Caco-2 (cell line): ENCODE measurements at regions not wholly inside any gene's neighbourhood (a gene's known extent, or its start where the extent isn't known, plus 50 kb on each side); places are given as distances from the start of the nearest gene placed in this dataset.

Experiments used
- BruUV-seq: library from RNA; stranded (reverse); fragments of 400-500 nt; replicated peaks from 2 replicates; lab custom pipeline; 2021; lab: Mats Ljungman, UMichigan
- CTCF ChIA-PET: fragments of 300-600 bp; sonication (Branson Sonifier 250); formaldehyde crosslinking; loops from one replicate; lab custom pipeline; 2022; ENCODE audit warnings: antibody characterized with exemption; lab: Charles Lee
- POLR2A ChIA-PET: fragments of 300-600 bp; sonication (Branson Sonifier 250); formaldehyde crosslinking; loops from one replicate; lab custom pipeline; 2022; ENCODE audit warnings: antibody characterized with exemption; lab: Charles Lee
- DNase-seq, 2 experiments: peaks; one replicate each; pipeline versions ENCODE4 v3.0.0 to v3.0.0-alpha.2; 2020 to 2022
- H3K27me3 ChIP-seq: replicated peaks from 2 replicates; pipeline ENCODE4 v1.6.0; 2011; ENCODE audit warnings: low read length; ENCODE audit not compliant: control insufficient read depth, insufficient read depth
- H3K36me3 ChIP-seq: 2 replicates; pipeline ENCODE4 v1.5.1; 2011; ENCODE audit warnings: low read length; ENCODE audit not compliant: control insufficient read depth, insufficient read depth
- H3K4me1 ChIP-seq: fragments of 250-450 bp; sonication (Bioruptor Pico); 2 replicates; pipeline ENCODE4 v1.5.1; 2020; ENCODE audit warnings: mild to moderate bottlenecking
- H3K4me3 ChIP-seq: 2 replicates; pipeline ENCODE4 v1.5.1; 2011; ENCODE audit warnings: low read depth, mild to moderate bottlenecking, control low read depth, low read length
- H3K9me3 ChIP-seq: fragments of 250-450 bp; sonication (Bioruptor Pico); 2 replicates; pipeline ENCODE4 v1.5.1; 2020; ENCODE audit warnings: mild to moderate bottlenecking, moderate library complexity
- H3K27ac Mint-ChIP-seq: one replicate; pipeline ENCODE4 v1.8.0; 2022; ENCODE audit warnings: mixed read lengths; ENCODE audit not compliant: unreplicated experiment
- H3K27me3 Mint-ChIP-seq: one replicate; pipeline ENCODE4 v1.8.0; 2022; ENCODE audit warnings: mixed read lengths; ENCODE audit not compliant: insufficient read depth, unreplicated experiment
- H3K36me3 Mint-ChIP-seq: one replicate; pipeline ENCODE4 v1.8.0; 2022; ENCODE audit warnings: mild to moderate bottlenecking, mixed read lengths; ENCODE audit not compliant: insufficient read depth, unreplicated experiment
- H3K4me1 Mint-ChIP-seq: one replicate; pipeline ENCODE4 v1.8.0; 2022; ENCODE audit warnings: low read depth, mixed read lengths; ENCODE audit not compliant: unreplicated experiment
- H3K4me3 Mint-ChIP-seq: one replicate; pipeline ENCODE4 v1.8.0; 2022; ENCODE audit warnings: mild to moderate bottlenecking, moderate library complexity, mixed read lengths; ENCODE audit not compliant: unreplicated experiment
- H3K9me3 Mint-ChIP-seq: one replicate; pipeline ENCODE4 v1.8.0; 2022; ENCODE audit warnings: mixed read lengths; ENCODE audit not compliant: unreplicated experiment
- CTCF ChIP-seq, 2 experiments: fragments of 200-600 bp in 1 of 2; IDR thresholded peaks; 1 replicate in 1 of 2; 2 replicates in 1 of 2; pipeline versions ENCODE4 v1.5.1 to v1.8.0; 2011 to 2022; ENCODE audit warnings: antibody characterized with exemption in 1 of 2, control low read depth in 1 of 2, inconsistent platforms in 1 of 2, low read depth in 1 of 2, low read length in 1 of 2, mild to moderate bottlenecking in 1 of 2, moderate library complexity in 1 of 2; ENCODE audit not compliant: insufficient read depth in 1 of 2, severe bottlenecking in 1 of 2, unreplicated experiment in 1 of 2
- intact Hi-C: fragments of 100-400 bp; cut with micrococcal nuclease; formaldehyde crosslinking; loops from one replicate; pipeline ENCODE4 v1.10.0; 2022; ENCODE audit not compliant: unreplicated experiment

GRCh38 chr12:124175704-124176103 is 119.2 kb upstream of the RFLNA start:
- Mint-ChIP-seq H3K27me3 (no peaks in the 10 kb centered on the region), H3K9me3 (no peaks in the 10 kb centered on the region), H3K4me3 (no peak overlapping the region), H3K4me1 (peaks cover 19% of the 10 kb centered on the region), H3K27ac (peak overlapping the region; percentile 43), H3K36me3 (no peaks in the 10 kb centered on the region)
- no peak overlapping the region for H3K4me3 ChIP-seq
- H3K36me3 ChIP-seq: no peaks in the 10 kb centered on the region
- intact Hi-C loops: no loop called here
- peaks cover 24% of the 10 kb centered on the region for H3K4me1 ChIP-seq
- no TSS peak for BruUV-seq
- ChIA-PET CTCF (interaction anchor here (0.6 kb wide), 1 partner anchor 348 kb away, joined by 4 read pairs; no protein-coding TSS in a partner anchor), POLR2A (no interaction called here)
- DNase-seq: no peak
- no peaks in the 10 kb centered on the region for H3K9me3 ChIP-seq
- no peaks in the 10 kb centered on the region for H3K27me3 ChIP-seq
- no peak for TF ChIP-seq CTCF (IDR thresholded peaks at IDR 0.05; ENCODE audit: insufficient read depth in 1 of 2, low read depth in 1 of 2, low read length in 1 of 2, severe bottlenecking in 1 of 2, unreplicated experiment in 1 of 2)

GRCh38 chr12:124177276-124177950 is 117.5 kb upstream of the RFLNA start:
- Histone ChIP-seq H3K9me3 (no peaks in the 10 kb centered on the region), H3K36me3 (no peaks in the 10 kb centered on the region), H3K4me3 (no peak overlapping the region), H3K27me3 (no peaks in the 10 kb centered on the region), H3K4me1 (peaks cover 24% of the 10 kb centered on the region)
- POLR2A ChIA-PET: interaction anchor here (0.8 kb wide), 1 partner anchor 54 kb away, joined by 5 read pairs; no protein-coding TSS in a partner anchor
- Mint-ChIP-seq H3K4me3 (peak overlapping the region; percentile 45), H3K4me1 (peaks cover 19% of the 10 kb centered on the region), H3K27me3 (no peaks in the 10 kb centered on the region), H3K9me3 (no peaks in the 10 kb centered on the region), H3K27ac (peak overlapping the region; percentile 43), H3K36me3 (no peaks in the 10 kb centered on the region)
- CTCF ChIA-PET: interaction anchor here (0.6 to 1.3 kb wide), 2 partner anchors 145 to 334 kb away, joined by 3 to 4 read pairs; no protein-coding TSS in a partner anchor
- no peak for TF ChIP-seq CTCF (IDR thresholded peaks at IDR 0.05; ENCODE audit: insufficient read depth in 1 of 2, low read depth in 1 of 2, low read length in 1 of 2, severe bottlenecking in 1 of 2, unreplicated experiment in 1 of 2)
- no TSS peak for BruUV-seq
- intact Hi-C loops: no loop called here
- DNase-seq: no peak

- ChIA-PET CTCF (no interaction called here), POLR2A (no interaction called here)
- Mint-ChIP-seq H3K27me3 (no peaks in the 10 kb centered on the region), H3K4me3 (peak overlapping the region; percentile 45), H3K36me3 (no peaks in the 10 kb centered on the region), H3K9me3 (no peaks in the 10 kb centered on the region), H3K27ac (peak overlapping the region; percentile 43), H3K4me1 (peaks cover 19% of the 10 kb centered on the region)
- intact Hi-C loops: no loop called here
- H3K9me3 ChIP-seq: no peaks in the 10 kb centered on the region
- BruUV-seq: no TSS peak
- no peaks in the 10 kb centered on the region for H3K27me3 ChIP-seq
- no peak for DNase-seq
- no peak for TF ChIP-seq CTCF (IDR thresholded peaks at IDR 0.05; ENCODE audit: insufficient read depth in 1 of 2, low read depth in 1 of 2, low read length in 1 of 2, severe bottlenecking in 1 of 2, unreplicated experiment in 1 of 2)
- no peaks in the 10 kb centered on the region for H3K36me3 ChIP-seq
- peaks cover 24% of the 10 kb centered on the region for H3K4me1 ChIP-seq
- no peak overlapping the region for H3K4me3 ChIP-seq
Measured at GRCh38 chr12:124177951-124178316, 117.0 kb upstream of the RFLNA start.
